ENCODE measurements at regions not wholly inside any gene's neighbourhood (a gene's known extent, or its start where the extent isn't known, plus 50 kb on each side); places are given as distances from the start of the nearest gene placed in this dataset.

DNA sequence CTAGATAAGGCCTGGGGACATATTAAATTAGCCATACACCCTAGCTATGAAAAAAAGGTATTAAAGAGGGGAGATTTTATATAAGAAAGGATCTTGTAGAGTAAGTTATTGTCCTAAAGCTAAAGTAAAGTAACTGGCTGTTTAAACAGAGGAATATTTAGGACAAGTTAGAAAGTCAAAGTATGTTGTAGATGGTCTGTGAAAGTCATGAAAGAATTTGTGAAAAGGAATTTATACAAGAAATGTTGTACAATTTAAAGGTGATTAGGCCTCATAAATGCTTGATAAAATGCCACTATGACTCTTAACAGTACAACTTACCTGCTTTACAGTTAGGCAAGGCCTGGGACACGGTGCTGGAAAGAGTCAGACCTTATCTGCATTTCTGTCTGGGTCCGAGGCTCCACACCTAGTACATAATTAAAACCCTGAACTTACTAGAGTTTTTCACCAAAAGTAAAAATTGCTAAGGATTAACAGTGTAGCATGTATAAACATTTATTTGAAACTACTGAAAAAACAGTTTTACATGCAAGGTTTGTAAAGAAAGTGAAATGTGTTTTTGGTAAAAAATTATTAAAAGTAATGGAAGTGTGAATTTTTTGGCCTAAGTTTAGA lies 445.3 kb upstream of the TOM1L1 start:
- WGBS, 2 experiments (ENCODE audit: extremely low coverage in 2 of 2, insufficient read length in 1 of 2) = no CpG with 5 or more reads among the region's 2 CpGs
- H4K91ac ChIP-seq (ENCODE audit: insufficient read depth, low read depth, low read length) = no peak overlapping the region
- H2AK9ac ChIP-seq (replicated peaks; ENCODE audit: low read depth, low read length, poor library complexity) = no peak overlapping the region
- H2BK20ac ChIP-seq (ENCODE audit: low read depth, low read length) = no peak overlapping the region
- no peak overlapping the region for H3K14ac ChIP-seq (replicated peaks; ENCODE audit: low read depth, low read length)
- H4K20me1 ChIP-seq (ENCODE audit: insufficient read depth, low read length) = no peaks in the 10 kb centered on the region
- no peak overlapping the region for H3K4ac ChIP-seq (ENCODE audit: low read depth, low read length)
- dilution Hi-C loops (cut with HindIII; ENCODE audit: low sequenced_read_pairs, unreplicated experiment) = no loop called here
- POLR2A ChIA-PET (ENCODE audit: unreplicated experiment) = no interaction called here
- H3K9ac ChIP-seq (ENCODE audit: low read depth, low read length) = no peak overlapping the region
- CTCF ChIA-PET = no interaction called here
- no peak overlapping the region for H4K5ac ChIP-seq (ENCODE audit: low read depth, low read length)
- no peak overlapping the region for H2BK15ac ChIP-seq (ENCODE audit: low read depth, low read length)
- DNase-seq (no peak), ATAC-seq (ENCODE audit: low read depth) (no peak)
- no peaks in the 10 kb centered on the region for H3K36me3 ChIP-seq (ENCODE audit: control insufficient read depth, insufficient read depth, low read length)
- no peaks in the 10 kb centered on the region for H3K27me3 ChIP-seq (ENCODE audit: control insufficient read depth, insufficient read depth, low read length)
- H3K56ac ChIP-seq (ENCODE audit: extremely low read depth, insufficient read depth, low read length) = no peak overlapping the region
- BruUV-seq (replicated peaks) = no TSS peak
- H3K9me3 ChIP-seq (ENCODE audit: control insufficient read depth, insufficient read depth, low read length) = peaks cover 4% of the 10 kb centered on the region
- no peak overlapping the region for H3K18ac ChIP-seq (ENCODE audit: low read depth, low read length)
- no peak overlapping the region for H2AK5ac ChIP-seq (ENCODE audit: low read depth, low read length)
- H2BK5ac ChIP-seq (ENCODE audit: low read depth, low read length, poor library complexity, severe bottlenecking) = no peak overlapping the region
- no peak overlapping the region for H2AFZ ChIP-seq (replicated peaks; ENCODE audit: low read length, poor library complexity)
- H4K8ac ChIP-seq (ENCODE audit: low read depth in 2 of 2, low read length in 2 of 2) = no peak overlapping the region
- H3K9me1 ChIP-seq (ENCODE audit: insufficient read depth, low read length) = no peaks in the 10 kb centered on the region
- H3K4me3 ChIP-seq (ENCODE audit: insufficient read depth, low read depth, low read length) = no peak overlapping the region
- H3K4me1 ChIP-seq (ENCODE audit: control insufficient read depth, insufficient read depth, low read length) = no peaks in the 10 kb centered on the region
- no peak overlapping the region for H2BK120ac ChIP-seq (ENCODE audit: low read depth, low read length)
- H3K4me2 ChIP-seq (ENCODE audit: low read depth, low read length) = no peak overlapping the region
- no peak overlapping the region for H3K23ac ChIP-seq (ENCODE audit: low read depth, low read length)
- H3K79me1 ChIP-seq (ENCODE audit: low read depth in 1 of 2, low read length in 2 of 2) = no peaks in the 10 kb centered on the region
- in situ Hi-C loops (cut with MboI; ENCODE audit: low sequenced_read_pairs) = no loop called here
- H3K27ac ChIP-seq (ENCODE audit: insufficient read depth, low read length) = no peak overlapping the region
- TF ChIP-seq RCOR1 (IDR thresholded peaks at IDR 0.05; ENCODE audit: insufficient replicate concordance, low read length) (no peak), CEBPB (IDR thresholded peaks at IDR 0.05; ENCODE audit: low read depth, low read length) (no peak), MAZ (IDR thresholded peaks at IDR 0.05; ENCODE audit: borderline replicate concordance, low read depth, low read length) (no peak), MAFK (IDR thresholded peaks at IDR 0.05; ENCODE audit: low read depth, low read length) (no peak), RFX5 (IDR thresholded peaks at IDR 0.05; ENCODE audit: low read depth, low read length) (no peak), MXI1 (IDR thresholded peaks at IDR 0.05; ENCODE audit: borderline replicate concordance, low read depth, low read length) (no peak), POLR2A (IDR thresholded peaks at IDR 0.05; ENCODE audit: low read depth, low read length) (no peak), CHD1 (IDR thresholded peaks at IDR 0.05; ENCODE audit: low read depth, low read length) (no peak), NFE2L2 (IDR thresholded peaks at IDR 0.05; ENCODE audit: low read depth, low read length) (no peak), BHLHE40 (IDR thresholded peaks at IDR 0.05; ENCODE audit: low read depth, low read length) (no peak), RAD21 (IDR thresholded peaks at IDR 0.05; ENCODE audit: low read length) (no peak), SMC3 (IDR thresholded peaks at IDR 0.05; ENCODE audit: low read depth, low read length) (no peak), FOS (IDR thresholded peaks at IDR 0.05; ENCODE audit: low read depth, low read length) (no peak)
- TF ChIP-seq, protein P1, sequence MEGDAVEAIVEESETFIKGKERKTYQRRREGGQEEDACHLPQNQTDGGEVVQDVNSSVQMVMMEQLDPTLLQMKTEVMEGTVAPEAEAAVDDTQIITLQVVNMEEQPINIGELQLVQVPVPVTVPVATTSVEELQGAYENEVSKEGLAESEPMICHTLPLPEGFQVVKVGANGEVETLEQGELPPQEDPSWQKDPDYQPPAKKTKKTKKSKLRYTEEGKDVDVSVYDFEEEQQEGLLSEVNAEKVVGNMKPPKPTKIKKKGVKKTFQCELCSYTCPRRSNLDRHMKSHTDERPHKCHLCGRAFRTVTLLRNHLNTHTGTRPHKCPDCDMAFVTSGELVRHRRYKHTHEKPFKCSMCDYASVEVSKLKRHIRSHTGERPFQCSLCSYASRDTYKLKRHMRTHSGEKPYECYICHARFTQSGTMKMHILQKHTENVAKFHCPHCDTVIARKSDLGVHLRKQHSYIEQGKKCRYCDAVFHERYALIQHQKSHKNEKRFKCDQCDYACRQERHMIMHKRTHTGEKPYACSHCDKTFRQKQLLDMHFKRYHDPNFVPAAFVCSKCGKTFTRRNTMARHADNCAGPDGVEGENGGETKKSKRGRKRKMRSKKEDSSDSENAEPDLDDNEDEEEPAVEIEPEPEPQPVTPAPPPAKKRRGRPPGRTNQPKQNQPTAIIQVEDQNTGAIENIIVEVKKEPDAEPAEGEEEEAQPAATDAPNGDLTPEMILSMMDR (conservative IDR thresholded peaks at IDR 0.05; ENCODE audit: low read depth, low read length) = no peak
- TF ChIP-seq, protein P2, sequence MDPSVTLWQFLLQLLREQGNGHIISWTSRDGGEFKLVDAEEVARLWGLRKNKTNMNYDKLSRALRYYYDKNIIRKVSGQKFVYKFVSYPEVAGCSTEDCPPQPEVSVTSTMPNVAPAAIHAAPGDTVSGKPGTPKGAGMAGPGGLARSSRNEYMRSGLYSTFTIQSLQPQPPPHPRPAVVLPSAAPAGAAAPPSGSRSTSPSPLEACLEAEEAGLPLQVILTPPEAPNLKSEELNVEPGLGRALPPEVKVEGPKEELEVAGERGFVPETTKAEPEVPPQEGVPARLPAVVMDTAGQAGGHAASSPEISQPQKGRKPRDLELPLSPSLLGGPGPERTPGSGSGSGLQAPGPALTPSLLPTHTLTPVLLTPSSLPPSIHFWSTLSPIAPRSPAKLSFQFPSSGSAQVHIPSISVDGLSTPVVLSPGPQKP (IDR thresholded peaks at IDR 0.05; ENCODE audit: borderline replicate concordance, low read depth, low read length) = no peak
- TF ChIP-seq, protein P3, sequence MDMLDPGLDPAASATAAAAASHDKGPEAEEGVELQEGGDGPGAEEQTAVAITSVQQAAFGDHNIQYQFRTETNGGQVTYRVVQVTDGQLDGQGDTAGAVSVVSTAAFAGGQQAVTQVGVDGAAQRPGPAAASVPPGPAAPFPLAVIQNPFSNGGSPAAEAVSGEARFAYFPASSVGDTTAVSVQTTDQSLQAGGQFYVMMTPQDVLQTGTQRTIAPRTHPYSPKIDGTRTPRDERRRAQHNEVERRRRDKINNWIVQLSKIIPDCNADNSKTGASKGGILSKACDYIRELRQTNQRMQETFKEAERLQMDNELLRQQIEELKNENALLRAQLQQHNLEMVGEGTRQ (IDR thresholded peaks at IDR 0.05; ENCODE audit: low read depth, low read length) = no peak
- intact Hi-C loops (cut with micrococcal nuclease) = no loop called here

Data from IMR-90 (cell line).